Stromal cell of bone marrow (primary cell): ENCODE measurements at regions not wholly inside any gene's neighbourhood (a gene's known extent, or its start where the extent isn't known, plus 50 kb on each side); places are given as distances from the start of the nearest gene placed in this dataset.

ENCODE experiments used
- DNase-seq: peaks from one replicate; pipeline ENCODE4 v3.0.0-alpha.2; 2012; ENCODE audit warnings: low read depth

GRCh38 chr3:72021531-72021930 is 236.6 kb upstream of the PROK2 start:
- DNase-seq, result no peak

GRCh38 chr3:72018343-72018984 is 233.5 kb upstream of the PROK2 start:
- DNase-seq, result no peak

- no peak for DNase-seq
Observed at GRCh38 chr3:72017935-72018334, 233.0 kb upstream of the PROK2 start.

- DNase-seq, result no peak
Observed at GRCh38 chr3:72017311-72017710, 232.4 kb upstream of the PROK2 start.

- no peak for DNase-seq
Observed at GRCh38 chr3:72015463-72015862, 230.5 kb upstream of the PROK2 start.

- no peak for DNase-seq
Observed at GRCh38 chr3:72013084-72013483, 228.1 kb upstream of the PROK2 start.

GRCh38 chr3:72012363-72012762 is 227.4 kb upstream of the PROK2 start:
- DNase-seq, result no peak

GRCh38 chr3:72011485-72011884 is 226.5 kb upstream of the PROK2 start:
- DNase-seq, result peak; percentile 86

- peak; percentile 39 for DNase-seq
Observed at GRCh38 chr3:72009851-72010443, 225.0 kb upstream of the PROK2 start.

- DNase-seq, result peak; percentile 39
Observed at GRCh38 chr3:72008226-72008996, 223.5 kb upstream of the PROK2 start.

- no peak for DNase-seq
Observed at GRCh38 chr3:72006631-72007556, 221.9 kb upstream of the PROK2 start.

- peak; percentile 93 for DNase-seq
Observed at GRCh38 chr3:72004749-72005292, 219.9 kb upstream of the PROK2 start.

- DNase-seq, result no peak
Observed at GRCh38 chr3:72003936-72004335, 219.0 kb upstream of the PROK2 start.

GRCh38 chr3:72001758-72002157 is 216.8 kb upstream of the PROK2 start:
- no peak for DNase-seq

GRCh38 chr3:71998995-71999673 is 214.2 kb upstream of the PROK2 start:
- peak; percentile 98 for DNase-seq

GRCh38 chr3:71997066-71997653 is 212.2 kb upstream of the PROK2 start:
- no peak for DNase-seq

GRCh38 chr3:71994906-71995305 is 210.0 kb upstream of the PROK2 start:
- DNase-seq, result no peak

GRCh38 chr3:71994203-71994602 is 209.3 kb upstream of the PROK2 start:
- no peak for DNase-seq

GRCh38 chr3:71991681-71992080 is 206.7 kb upstream of the PROK2 start:
- DNase-seq, result no peak

GRCh38 chr3:71991046-71991445 is 206.1 kb upstream of the PROK2 start:
- DNase-seq, result no peak

GRCh38 chr3:71990545-71990944 is 205.6 kb upstream of the PROK2 start:
- DNase-seq, result no peak
